T-helper 22 cell (primary cell): ENCODE measurements at regions not wholly inside any gene's neighbourhood (a gene's known extent, or its start where the extent isn't known, plus 50 kb on each side); places are given as distances from the start of the nearest gene placed in this dataset.
"Not testable (repeated sequence)": the region's sequence is repeated elsewhere in the genome, so short reads cannot be mapped to it uniquely, and the experiment has no call there.

ENCODE experiments used
- DNase-seq: peaks from one replicate; pipeline ENCODE4 v3.0.0-alpha.2; 2020; ENCODE audit warnings: low read depth

GRCh38 chr2:234695981-234696380, 199.1 kb upstream of the ARL4C start:
- no peak for DNase-seq

- no peak for DNase-seq
Observed at GRCh38 chr2:234694244-234695013, 197.5 kb upstream of the ARL4C start.

GRCh38 chr2:234693681-234694190, 196.9 kb upstream of the ARL4C start:
- DNase-seq, result not testable (repeated sequence)

DNA sequence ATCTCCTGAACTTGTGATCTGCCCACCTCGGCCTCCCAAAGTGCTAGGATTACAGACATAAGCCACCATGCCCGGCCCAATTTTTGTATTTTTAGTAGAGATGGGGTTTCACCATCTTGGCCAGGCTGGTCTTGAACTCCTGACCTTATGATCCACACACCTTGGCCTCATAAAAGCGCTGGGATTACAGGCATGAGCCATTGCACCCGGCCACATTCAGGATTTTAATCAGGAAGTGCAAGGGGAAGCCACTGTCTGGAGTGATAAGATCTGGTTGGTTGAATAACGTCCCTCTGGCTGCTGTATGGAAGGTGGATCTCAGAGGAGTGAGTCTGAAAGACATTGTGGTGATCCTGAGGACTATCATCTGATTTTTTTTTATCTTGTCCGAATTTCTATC, 196.3 kb upstream of the ARL4C start:
- not testable (repeated sequence) for DNase-seq

DNA sequence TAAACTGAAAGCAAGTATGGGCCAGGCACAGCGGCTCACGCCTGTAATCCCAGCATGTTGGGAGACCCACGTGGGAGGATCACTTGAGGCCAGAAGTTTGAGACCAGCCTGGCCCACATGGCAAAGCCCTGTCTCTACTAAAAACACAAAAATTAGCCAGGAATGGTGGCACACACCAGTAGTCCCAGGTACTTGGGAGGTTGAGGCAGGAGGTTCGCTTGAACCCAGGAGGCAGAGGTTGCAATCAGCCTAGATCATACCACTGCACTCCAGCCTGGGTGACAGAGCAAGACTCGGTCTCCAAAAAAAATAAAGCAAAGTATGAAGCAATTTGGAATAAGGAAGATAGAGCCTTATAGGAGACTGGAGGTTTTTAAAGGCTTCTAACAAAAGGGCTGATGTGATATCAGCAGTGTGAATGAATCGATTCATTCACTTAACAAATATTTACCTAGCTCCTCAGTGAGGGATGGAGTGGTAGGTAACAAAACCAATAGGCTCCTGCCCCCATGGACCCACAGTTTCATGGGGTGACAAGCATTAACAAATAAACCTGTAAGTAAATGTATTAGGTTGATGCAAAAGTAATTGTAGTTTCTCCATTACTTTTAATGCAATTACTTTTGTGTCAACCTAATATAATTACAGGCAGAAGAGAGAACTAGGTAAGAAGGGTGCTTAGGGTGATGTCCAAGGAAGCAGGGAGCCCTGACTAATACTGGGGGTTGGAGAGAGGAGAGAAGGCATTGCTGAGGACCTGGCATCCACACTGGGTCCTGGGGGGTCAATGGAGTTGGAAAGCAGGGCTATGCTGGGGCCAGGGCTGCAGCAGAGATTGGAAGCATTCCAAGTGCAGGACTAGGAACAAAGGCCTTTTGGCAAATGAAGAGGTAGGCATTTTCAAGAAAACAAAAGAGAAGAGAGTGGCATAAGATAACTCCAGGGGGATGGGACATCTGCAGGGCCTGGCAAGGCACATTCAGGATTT, 195.4 kb upstream of the ARL4C start:
- DNase-seq, result no peak

GRCh38 chr2:234691214-234691575, 194.3 kb upstream of the ARL4C start:
- no peak for DNase-seq

DNA sequence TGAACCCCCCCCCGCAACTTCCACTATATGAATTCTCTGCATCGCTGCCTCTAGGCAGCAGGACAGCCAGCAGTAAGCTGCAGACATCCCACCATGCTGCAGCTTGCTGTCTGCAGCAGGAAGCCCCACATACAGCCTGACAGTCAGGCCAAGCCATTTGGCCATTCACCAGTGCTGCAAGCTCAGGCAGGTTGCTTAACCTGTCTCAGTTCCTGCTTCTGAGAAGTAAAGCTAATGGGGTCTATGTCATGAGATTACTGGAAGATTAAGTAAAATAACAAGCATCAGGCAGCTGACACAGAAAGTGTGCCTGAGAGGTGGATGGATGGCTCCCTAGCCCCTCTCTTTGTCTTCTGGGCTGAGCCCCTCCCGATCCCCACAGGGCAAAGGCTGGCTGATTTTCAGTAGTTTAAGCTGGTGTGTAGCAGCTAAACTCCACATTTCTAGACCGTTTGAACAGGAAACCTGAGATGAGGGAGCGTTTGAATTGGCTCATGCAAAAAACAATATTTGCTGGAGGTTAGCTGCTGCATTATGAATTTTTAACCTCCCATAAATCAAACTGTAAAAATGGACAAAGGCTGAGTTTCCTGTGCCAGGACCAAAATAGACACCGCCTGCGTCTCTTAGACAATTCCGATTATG, 193.8 kb upstream of the ARL4C start:
- no peak for DNase-seq

DNA sequence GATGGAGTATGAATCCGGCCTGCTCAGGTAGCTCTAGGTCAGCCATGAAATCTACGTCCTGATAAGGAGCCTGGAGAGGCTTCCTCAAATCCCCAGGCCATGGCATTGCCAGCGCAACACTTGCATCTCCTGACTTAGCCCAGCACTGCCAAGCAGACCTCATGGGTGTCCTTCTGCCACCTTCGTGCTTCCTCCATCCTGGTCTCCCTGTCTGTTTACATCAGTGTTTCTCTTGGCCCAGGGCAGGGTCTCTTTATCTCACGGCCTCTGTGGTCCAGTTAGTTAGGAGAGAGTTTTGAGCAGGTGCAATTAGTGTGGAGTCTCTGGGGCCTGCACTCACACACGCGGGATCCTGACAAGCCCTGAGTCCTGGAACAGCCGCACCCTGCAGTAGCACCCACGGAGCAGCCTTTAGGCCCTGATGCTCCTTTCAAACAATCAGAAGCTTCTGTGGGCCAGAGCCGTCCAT, 193.1 kb upstream of the ARL4C start:
- no peak for DNase-seq

DNA sequence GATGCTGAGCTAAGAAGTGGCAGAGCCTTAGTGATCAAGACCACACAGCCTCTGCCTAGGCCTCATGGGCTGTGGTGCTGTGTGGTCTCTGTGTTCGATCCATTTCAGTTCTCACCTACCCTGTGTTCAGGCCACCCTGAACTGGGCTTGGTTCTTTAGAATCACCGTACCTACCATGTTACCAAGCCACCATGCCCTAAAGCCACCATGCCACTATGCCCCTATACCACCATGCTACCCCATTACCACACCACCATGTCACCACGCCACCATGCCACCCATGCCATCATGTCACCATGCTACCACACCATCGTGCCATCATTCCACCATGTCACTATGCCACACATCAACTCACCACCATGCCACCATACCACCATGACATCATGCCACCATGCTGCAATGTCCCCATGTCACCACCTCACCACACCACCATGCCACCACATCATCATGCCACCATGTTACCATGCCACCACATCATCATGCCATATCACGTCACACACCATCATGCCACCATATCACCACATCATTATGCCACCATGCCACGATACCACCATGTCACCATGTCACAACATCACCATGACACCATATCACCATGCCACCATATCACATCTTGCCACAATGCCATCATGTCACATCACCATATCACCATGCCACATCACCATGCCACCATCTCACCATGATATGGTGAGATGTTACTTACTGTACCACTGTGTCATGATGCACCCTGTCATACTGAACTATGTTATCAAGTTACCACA, 191.0 kb upstream of the ARL4C start:
- DNase-seq, result no peak

GRCh38 chr2:234686088-234686890, 189.4 kb upstream of the ARL4C start:
- DNase-seq, result no peak

DNA sequence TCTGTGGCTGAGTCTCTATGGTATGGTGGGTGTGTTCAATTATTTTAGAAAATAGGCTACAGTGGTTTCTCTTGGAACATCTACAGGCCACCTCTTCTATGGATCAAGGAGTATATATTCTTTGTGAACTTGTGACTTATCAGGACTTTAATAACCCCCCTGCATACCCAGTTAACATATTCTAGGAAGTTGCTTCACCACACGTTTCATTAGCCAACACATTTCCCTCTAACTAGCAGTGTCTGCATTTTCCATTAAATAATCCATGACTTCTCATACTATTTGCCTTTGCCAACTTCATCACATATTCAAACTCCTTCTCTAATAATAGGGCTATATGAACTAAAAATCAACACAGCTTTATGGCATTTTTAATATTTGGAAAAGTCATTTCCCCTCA, 187.6 kb upstream of the ARL4C start:
- no peak for DNase-seq

DNA sequence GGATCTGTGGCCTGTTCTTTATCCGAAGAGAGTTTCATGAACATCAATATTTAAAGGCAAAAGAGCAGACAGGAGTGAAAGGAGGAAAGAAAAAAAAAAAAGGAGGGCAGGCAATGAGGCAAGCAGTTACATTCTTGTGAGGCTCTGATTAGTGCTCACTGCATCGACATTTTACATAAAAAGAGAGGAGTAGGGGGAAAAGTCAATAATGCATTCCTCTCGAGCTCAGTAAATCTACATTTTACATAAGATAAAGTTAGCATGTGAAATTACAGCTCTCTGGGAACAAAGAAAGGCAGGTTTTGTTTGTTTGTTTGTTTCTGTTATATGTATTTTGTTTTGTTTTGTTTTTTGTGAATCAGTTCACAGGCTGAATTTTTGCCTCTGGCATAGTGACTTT, 187.1 kb upstream of the ARL4C start:
- no peak for DNase-seq

DNA sequence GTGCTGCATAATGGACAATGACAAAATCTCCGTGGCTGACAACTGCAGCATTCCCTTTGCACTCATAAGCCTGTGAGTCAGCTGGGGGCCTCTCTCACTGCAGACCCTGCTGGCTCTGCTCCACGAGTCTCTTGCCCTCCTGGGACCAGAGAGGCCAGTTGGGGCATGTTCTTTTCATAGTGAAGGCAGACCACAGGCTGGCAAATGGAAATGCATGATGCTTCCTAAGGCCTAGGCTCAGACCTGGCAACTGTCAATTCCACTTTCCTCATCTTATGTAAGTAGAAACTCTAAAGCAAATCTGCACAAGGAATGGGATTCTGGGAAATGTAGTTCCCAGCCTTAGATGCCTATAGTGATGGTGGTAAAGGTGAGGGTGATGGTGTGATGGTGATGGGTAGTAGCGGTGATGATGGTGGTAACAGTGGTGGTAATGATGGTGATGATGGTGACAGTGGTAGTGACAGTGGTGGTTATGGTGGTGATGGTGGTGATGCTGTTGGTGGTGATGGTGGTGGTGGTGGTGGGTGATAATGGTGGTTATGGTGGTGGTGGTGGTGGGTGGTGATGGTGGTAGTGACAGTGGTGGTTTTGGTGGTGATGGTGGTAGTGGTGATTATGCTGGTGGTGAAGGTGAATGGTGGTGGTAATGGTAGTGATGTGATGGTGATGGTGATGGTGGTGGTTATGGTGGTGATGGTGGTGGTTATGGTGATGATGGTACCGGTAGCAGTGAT, 185.8 kb upstream of the ARL4C start:
- no peak for DNase-seq

- DNase-seq, result no peak
Observed at GRCh38 chr2:234680688-234681619, 184.1 kb upstream of the ARL4C start.

DNA sequence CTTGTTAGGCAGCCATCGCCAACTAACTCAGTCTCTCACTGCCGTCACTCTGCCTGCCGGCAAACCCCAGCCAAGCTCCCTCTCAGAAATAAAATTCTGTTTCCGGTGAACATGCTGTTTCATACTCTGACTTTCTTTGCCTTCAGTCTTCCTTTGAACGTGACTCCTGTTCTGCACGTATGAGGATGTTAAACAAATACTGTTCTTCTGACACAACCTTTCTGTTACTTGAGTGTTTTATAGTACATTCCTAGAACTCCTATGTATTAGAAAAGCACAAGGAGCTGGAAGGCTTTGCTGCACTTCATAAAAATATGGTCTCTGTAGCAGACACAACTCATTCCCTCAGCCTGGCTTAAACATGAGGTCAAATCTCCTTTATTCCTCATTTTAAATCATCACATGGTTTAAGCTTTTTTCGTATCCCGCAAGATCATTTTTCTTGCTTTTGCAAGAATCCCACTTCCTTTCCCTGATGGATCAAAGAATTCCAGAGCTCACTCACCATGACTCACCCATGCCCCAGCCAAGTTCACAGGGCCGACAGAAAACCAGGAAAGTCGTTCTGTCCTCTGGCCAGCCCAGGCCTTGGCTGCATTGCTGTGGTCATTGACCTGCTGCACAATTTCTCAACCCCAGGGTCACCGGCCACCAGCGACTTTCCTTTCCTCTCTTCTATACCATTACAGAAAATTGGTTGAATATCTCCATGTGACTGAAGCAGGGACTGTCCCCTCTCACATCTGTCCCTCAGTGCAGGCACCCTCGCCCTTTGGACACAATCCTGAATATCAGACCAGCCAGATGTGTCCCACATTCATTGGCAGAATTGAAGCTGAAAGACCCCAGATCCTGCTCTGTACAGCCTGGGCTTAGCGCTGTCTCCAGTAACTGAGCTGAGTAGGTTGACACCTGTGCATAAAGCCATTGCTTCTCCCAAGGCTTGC, 183.1 kb upstream of the ARL4C start:
- no peak for DNase-seq

GRCh38 chr2:234679301-234679740, 182.4 kb upstream of the ARL4C start:
- no peak for DNase-seq

GRCh38 chr2:234678711-234679110, 181.8 kb upstream of the ARL4C start:
- DNase-seq, result no peak
